ENCODE measurements at regions not wholly inside any gene's neighbourhood (a gene's known extent, or its start where the extent isn't known, plus 50 kb on each side); places are given as distances from the start of the nearest gene placed in this dataset.
"Not testable (repeated sequence)": the region's sequence is repeated elsewhere in the genome, so short reads cannot be mapped to it uniquely, and the experiment has no call there.

GRCh38 chrX:17987783-17988182 is 126.7 kb upstream of the RAI2 start:
- TF ChIP-seq CTCF (IDR thresholded peaks at IDR 0.05) (no peak), ZFX (IDR thresholded peaks at IDR 0.05; ENCODE audit: borderline replicate concordance) (no peak)
- H3K27ac ChIP-seq = no peak overlapping the region

GRCh38 chrX:17986977-17987376 is 125.9 kb upstream of the RAI2 start:
- no peak overlapping the region for H3K27ac ChIP-seq
- TF ChIP-seq CTCF (IDR thresholded peaks at IDR 0.05) (no peak), ZFX (IDR thresholded peaks at IDR 0.05; ENCODE audit: borderline replicate concordance) (no peak)

DNA sequence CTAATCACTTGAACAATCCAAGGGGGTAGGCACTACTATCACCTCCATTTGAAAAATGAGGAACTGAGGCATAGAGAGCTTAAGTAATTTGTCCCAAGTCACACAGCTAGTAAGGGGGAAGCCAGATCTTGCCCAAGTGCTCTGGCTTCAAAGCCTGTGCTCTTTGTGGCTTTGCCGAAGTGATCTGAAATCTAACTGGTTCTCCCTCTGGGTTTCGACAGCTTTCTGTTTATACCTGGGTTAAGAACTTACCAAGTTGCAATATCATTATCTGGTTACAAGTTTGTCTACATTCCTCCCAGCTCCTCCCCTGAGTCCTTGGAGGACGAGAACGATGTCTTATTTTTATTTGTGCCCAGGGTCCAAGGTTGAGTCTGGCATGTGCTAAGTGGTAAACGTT is 125.3 kb upstream of the RAI2 start:
- TF ChIP-seq ZFX (IDR thresholded peaks at IDR 0.05; ENCODE audit: borderline replicate concordance) (no peak), CTCF (IDR thresholded peaks at IDR 0.05) (no peak)
- no peak overlapping the region for H3K27ac ChIP-seq

DNA sequence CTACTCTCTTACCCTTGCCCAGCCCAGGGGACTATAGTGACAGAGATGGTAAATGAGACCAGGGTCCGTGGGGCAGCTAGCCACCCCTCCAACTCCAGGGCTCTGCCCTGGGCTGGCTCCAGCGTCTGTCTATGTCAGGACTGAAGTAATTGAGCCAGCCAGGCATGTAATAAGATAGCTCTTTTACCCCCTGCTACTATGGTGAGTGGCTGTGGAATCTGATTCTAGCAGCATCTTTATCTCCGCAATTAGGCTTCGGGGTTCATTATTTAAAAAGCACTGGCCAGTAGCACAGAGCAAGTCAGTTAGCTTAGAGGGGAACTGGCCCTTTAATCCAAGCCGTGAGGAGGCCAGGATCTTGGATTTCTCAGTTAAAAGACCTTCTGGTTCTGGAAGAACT is 123.3 kb upstream of the RAI2 start:
- TF ChIP-seq ZFX (IDR thresholded peaks at IDR 0.05; ENCODE audit: borderline replicate concordance) = no peak
- no peak for TF ChIP-seq CTCF (IDR thresholded peaks at IDR 0.05)
- H3K27ac ChIP-seq = no peak overlapping the region

- no peak overlapping the region for H3K27ac ChIP-seq
- TF ChIP-seq CTCF (IDR thresholded peaks at IDR 0.05) = no peak
- TF ChIP-seq ZFX (IDR thresholded peaks at IDR 0.05; ENCODE audit: borderline replicate concordance) = no peak
Measured at GRCh38 chrX:17983389-17983788, 122.3 kb upstream of the RAI2 start.

DNA sequence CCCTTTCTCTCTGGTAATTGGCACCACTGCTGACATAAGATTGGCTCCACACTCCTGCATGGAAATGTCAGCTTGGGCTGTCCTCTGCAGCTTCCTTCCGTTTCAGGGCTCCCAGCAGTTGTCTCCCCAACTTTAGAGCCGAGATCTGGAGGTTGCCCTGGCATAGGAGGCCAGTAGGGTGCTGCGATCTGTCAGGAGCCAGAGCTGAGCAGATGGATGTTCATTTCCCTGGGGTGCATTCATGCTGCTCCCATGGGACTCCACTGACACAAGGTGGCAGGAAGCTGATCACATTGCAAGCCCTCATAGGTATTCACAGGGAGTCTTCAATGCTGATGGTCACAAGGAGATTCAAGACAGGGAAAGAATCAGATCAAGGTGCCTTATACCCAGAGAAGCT is 116.6 kb upstream of the RAI2 start:
- no peak overlapping the region for H3K27ac ChIP-seq
- TF ChIP-seq ZFX (IDR thresholded peaks at IDR 0.05; ENCODE audit: borderline replicate concordance) = no peak
- no peak for TF ChIP-seq CTCF (IDR thresholded peaks at IDR 0.05)

DNA sequence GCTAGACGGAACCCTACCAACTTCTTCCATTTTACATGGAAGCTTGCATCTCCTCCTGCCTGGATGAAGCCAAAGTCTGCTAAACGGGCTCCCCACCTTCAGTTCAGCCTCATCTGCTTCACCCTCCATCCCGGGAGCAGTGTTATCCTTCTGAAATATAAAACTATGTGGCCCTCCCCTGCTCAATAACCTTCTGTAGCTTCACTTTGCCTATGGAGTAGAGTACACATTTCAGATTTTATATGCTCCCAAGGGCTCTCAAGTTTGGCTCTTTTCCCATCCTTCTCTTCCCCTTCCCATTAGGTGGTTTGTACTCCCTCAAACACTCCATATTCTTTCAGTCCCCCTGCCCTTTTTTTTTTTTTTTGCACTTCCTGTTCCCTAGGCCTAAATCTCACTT is 115.9 kb upstream of the RAI2 start:
- H3K27ac ChIP-seq = no peak overlapping the region
- TF ChIP-seq ZFX (IDR thresholded peaks at IDR 0.05; ENCODE audit: borderline replicate concordance) (no peak), CTCF (IDR thresholded peaks at IDR 0.05) (no peak)

GRCh38 chrX:17975349-17975748 is 114.3 kb upstream of the RAI2 start:
- H3K27ac ChIP-seq = not testable (repeated sequence)

Data from 22Rv1 (cell line).